ENCODE measurements at regions not wholly inside any gene's neighbourhood (a gene's known extent, or its start where the extent isn't known, plus 50 kb on each side); places are given as distances from the start of the nearest gene placed in this dataset.

- TF ChIP-seq POLR2A (IDR thresholded peaks at IDR 0.05) (no peak), CTCF (IDR thresholded peaks at IDR 0.05) (no peak)
- Histone ChIP-seq H3K27me3 (no peaks in the 10 kb centered on the region), H3K27ac (no peak overlapping the region), H3K9me3 (no peaks in the 10 kb centered on the region), H3K4me3 (no peak overlapping the region), H3K4me1 (no peaks in the 10 kb centered on the region), H3K36me3 (no peaks in the 10 kb centered on the region)
- no peak for DNase-seq
Measured at GRCh38 chr3:82144811-82145210, 383.4 kb upstream of the GBE1 start.

- Histone ChIP-seq H3K27ac (no peak overlapping the region), H3K4me1 (no peaks in the 10 kb centered on the region), H3K36me3 (no peaks in the 10 kb centered on the region), H3K9me3 (no peaks in the 10 kb centered on the region), H3K4me3 (no peak overlapping the region), H3K27me3 (no peaks in the 10 kb centered on the region)
- TF ChIP-seq CTCF (IDR thresholded peaks at IDR 0.05) (no peak), POLR2A (IDR thresholded peaks at IDR 0.05) (no peak)
- no peak for DNase-seq
Measured at GRCh38 chr3:82143661-82144412, 382.4 kb upstream of the GBE1 start.

- Histone ChIP-seq H3K4me3 (no peak overlapping the region), H3K9me3 (no peaks in the 10 kb centered on the region), H3K27me3 (no peaks in the 10 kb centered on the region), H3K27ac (no peak overlapping the region), H3K36me3 (no peaks in the 10 kb centered on the region), H3K4me1 (no peaks in the 10 kb centered on the region)
- TF ChIP-seq CTCF (IDR thresholded peaks at IDR 0.05): no peak
- TF ChIP-seq POLR2A (IDR thresholded peaks at IDR 0.05): no peak
- DNase-seq: no peak
Measured at GRCh38 chr3:82141592-82141991, 380.1 kb upstream of the GBE1 start.

- Histone ChIP-seq H3K9me3 (no peaks in the 10 kb centered on the region), H3K4me3 (no peak overlapping the region), H3K36me3 (no peaks in the 10 kb centered on the region), H3K27me3 (no peaks in the 10 kb centered on the region), H3K4me1 (no peaks in the 10 kb centered on the region), H3K27ac (no peak overlapping the region)
- DNase-seq: no peak
- TF ChIP-seq POLR2A (IDR thresholded peaks at IDR 0.05): no peak
- TF ChIP-seq CTCF (IDR thresholded peaks at IDR 0.05): no peak
Measured at GRCh38 chr3:82137861-82138260, 376.4 kb upstream of the GBE1 start.

- Histone ChIP-seq H3K9me3 (no peaks in the 10 kb centered on the region), H3K27me3 (no peaks in the 10 kb centered on the region), H3K27ac (no peak overlapping the region), H3K36me3 (no peaks in the 10 kb centered on the region), H3K4me1 (no peaks in the 10 kb centered on the region), H3K4me3 (no peak overlapping the region)
- no peak for DNase-seq
- TF ChIP-seq POLR2A (IDR thresholded peaks at IDR 0.05) (no peak), CTCF (IDR thresholded peaks at IDR 0.05) (no peak)
Measured at GRCh38 chr3:82137050-82137449, 375.6 kb upstream of the GBE1 start.

All from Peyer's patch (tissue), 4 donors.